NB4 (cell line): ENCODE measurements at regions not wholly inside any gene's neighbourhood (a gene's known extent, or its start where the extent isn't known, plus 50 kb on each side); places are given as distances from the start of the nearest gene placed in this dataset.
"Not testable (repeated sequence)": the region's sequence is repeated elsewhere in the genome, so short reads cannot be mapped to it uniquely, and the experiment has no call there.

Experiments used
- DNase-seq: peaks from one replicate; pipeline ENCODE4 v3.0.0; 2010; ENCODE audit warnings: low read depth
- H3K4me3 ChIP-seq: one replicate; pipeline ENCODE4 v1.5.1; 2011; ENCODE audit warnings: mild to moderate bottlenecking, low read depth, low read length, moderate library complexity
- MYC ChIP-seq: IDR thresholded peaks from 2 replicates; pipeline ENCODE4 v1.6.1; 2011; ENCODE audit warnings: low read depth, low read length
- POLR2A ChIP-seq: IDR thresholded peaks from 2 replicates; pipeline ENCODE4 v1.6.1; 2011; ENCODE audit warnings: mild to moderate bottlenecking; ENCODE audit not compliant: insufficient read length; ENCODE audit errors: extremely low read depth
- TF ChIP-seq, protein P1 (sequence below): IDR thresholded peaks from 2 replicates; pipeline ENCODE4 v1.6.1; 2011; ENCODE audit warnings: low read depth, low read length
- TF ChIP-seq, protein P2 (sequence below): IDR thresholded peaks from one replicate; pipeline ENCODE4 v1.5.1; 2012; ENCODE audit warnings: low read depth, low read length

DNA sequence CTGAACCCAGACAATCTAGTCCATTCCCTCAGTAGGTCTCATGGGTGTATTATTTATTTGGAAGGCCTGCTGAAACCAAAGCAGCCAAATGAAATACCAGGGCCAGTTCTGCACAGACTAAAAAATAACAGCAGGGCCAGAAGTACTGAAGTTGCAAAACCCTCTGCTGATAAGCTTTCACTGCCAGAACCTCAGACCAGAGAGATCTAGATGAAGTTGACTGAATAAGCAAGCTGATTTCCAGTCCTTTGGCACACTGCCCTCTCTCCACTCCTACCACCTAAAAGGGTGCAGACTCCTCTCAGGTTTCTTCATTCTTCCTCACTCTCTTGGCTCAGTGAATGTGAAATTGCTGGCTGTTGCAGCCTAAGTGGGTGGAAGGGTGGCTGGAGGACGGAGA lies 276.7 kb upstream of the KLF3 start:
- no peak for DNase-seq
- no peak overlapping the region for H3K4me3 ChIP-seq
- TF ChIP-seq, protein P1, sequence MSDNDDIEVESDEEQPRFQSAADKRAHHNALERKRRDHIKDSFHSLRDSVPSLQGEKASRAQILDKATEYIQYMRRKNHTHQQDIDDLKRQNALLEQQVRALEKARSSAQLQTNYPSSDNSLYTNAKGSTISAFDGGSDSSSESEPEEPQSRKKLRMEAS, result no peak
- TF ChIP-seq, protein P2, sequence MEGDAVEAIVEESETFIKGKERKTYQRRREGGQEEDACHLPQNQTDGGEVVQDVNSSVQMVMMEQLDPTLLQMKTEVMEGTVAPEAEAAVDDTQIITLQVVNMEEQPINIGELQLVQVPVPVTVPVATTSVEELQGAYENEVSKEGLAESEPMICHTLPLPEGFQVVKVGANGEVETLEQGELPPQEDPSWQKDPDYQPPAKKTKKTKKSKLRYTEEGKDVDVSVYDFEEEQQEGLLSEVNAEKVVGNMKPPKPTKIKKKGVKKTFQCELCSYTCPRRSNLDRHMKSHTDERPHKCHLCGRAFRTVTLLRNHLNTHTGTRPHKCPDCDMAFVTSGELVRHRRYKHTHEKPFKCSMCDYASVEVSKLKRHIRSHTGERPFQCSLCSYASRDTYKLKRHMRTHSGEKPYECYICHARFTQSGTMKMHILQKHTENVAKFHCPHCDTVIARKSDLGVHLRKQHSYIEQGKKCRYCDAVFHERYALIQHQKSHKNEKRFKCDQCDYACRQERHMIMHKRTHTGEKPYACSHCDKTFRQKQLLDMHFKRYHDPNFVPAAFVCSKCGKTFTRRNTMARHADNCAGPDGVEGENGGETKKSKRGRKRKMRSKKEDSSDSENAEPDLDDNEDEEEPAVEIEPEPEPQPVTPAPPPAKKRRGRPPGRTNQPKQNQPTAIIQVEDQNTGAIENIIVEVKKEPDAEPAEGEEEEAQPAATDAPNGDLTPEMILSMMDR, result no peak
- no peak for TF ChIP-seq MYC

DNA sequence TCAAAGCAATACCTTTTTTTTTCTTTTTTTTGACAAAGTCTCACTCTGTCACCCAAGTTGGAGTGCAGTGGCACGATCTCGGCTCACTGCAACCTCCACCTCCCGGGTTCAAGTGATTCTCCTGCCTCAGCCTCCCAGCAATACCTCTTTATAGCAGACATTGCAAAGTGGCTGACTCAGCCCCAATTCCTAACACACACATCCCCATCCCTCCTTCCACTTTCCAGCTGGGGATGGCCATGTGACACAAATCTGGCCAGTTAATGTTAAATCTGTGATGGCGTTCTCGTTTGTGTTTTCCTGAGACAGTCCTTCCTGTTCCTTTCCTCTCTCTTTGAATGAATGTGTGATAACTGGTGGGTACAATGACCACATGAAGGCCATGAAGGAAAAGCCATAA lies 276.2 kb upstream of the KLF3 start:
- H3K4me3 ChIP-seq, result no peak overlapping the region
- no peak for DNase-seq
- TF ChIP-seq POLR2A, result no peak
- TF ChIP-seq, protein P1, result no peak
- TF ChIP-seq, protein P2, result no peak
- no peak for TF ChIP-seq MYC

DNA sequence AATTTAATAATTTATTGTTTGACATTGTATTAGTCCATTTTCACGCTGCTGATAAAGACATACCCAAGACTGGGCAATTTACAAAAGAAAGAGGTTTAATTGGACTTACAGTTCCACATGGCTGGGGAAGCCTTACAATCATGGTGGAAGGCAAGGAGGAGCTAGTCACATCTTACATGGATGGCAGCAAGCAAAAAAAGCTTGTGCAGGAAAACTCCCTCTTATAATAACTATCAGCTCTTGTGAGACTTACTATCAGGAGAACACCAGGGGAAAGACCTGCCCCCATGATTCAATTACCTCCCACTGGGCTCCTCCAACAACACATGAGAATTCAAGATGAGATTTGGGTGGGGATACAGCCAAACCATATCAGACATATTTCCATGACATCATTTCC lies 275.1 kb upstream of the KLF3 start:
- DNase-seq, H3K4me3 ChIP-seq: not testable (repeated sequence)

DNA sequence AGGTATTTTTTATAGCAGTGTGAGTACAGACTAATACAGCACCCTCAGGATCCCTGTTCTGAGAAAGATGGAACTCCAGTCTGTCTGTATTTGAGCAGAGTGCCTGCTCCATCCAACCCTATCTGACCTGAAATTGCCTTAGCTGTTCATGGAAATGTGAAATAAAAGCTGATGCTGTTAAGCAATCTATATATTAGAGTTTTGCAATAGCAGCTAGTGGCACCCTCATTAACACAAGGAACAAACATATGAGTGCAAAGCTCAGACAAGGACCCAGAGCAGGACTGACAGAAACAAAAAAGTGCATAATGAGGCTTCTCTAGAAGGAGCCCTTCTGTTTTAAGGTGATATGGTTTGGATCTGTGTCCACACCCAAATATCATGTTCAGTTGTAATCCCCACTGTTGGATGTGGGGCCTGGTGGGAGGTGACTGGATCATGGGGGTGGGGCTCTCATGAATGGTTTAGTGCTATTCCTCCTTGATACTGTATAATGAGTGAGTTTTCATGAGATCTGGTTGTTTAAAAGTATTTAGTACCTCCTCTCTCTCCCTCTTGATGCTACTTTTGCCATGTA lies 272.9 kb upstream of the KLF3 start:
- no peak for DNase-seq
- TF ChIP-seq, protein P2, result no peak
- TF ChIP-seq, protein P1, result no peak
- no peak overlapping the region for H3K4me3 ChIP-seq

DNA sequence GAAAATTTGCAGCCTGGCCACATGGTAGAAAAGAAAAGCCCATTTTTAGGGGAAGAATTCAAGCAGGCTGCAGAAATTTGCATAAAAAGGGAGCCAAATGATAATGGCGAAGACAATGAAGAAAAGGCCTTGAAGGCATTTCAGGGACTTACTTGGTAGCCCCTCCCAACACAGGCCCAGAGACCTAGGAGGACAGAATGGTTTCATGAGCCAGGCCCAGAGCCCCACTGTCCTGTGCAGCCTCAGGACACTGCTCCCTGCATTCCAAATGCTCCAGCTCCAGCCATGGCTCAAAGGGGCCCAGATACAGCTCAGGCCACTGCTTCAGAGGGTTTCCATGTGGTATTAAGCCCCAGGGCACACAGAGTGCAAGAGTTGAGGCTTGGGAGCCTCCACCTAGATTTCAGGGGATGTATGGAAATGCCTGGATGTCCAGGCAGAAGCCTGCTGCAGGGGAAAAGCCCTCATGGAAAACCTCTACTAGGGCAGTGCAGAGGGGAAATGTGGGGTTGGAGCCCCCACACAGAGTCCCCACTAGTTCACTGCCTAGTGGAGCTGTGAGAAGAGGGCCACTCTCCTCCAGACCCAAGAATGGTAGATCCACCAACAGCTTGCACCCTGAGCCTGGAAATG lies 271.7 kb upstream of the KLF3 start:
- TF ChIP-seq, protein P2, result no peak
- TF ChIP-seq, protein P1, result no peak
- TF ChIP-seq POLR2A (no peak), MYC (no peak)
- DNase-seq, result no peak
- H3K4me3 ChIP-seq, result no peak overlapping the region

DNA sequence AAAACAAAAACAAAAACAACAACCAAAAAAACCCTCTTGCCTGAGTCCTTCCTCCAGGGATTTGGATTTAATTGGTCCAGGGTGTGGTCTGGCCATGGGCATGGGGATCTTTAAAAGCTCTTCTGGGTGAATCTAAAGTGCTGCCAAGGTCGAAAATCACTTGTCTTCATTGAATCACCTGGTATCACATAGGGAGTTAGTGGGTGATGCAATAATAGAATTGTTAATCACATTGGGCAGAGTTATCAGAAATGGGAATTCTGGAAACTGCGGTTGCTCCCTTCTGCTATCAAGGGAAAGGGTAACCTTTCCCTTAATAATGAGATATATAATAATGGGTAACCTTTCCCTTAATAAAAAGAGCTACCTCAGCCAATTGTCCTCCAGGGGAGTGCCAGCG lies 267.9 kb upstream of the KLF3 start:
- H3K4me3 ChIP-seq, result no peak overlapping the region
- TF ChIP-seq POLR2A, result no peak
- TF ChIP-seq, protein P2, result no peak
- TF ChIP-seq MYC, result no peak
- TF ChIP-seq, protein P1, result no peak
- DNase-seq, result no peak
